Lower leg skin (tissue), 3 donors: ENCODE measurements at regions not wholly inside any gene's neighbourhood (a gene's known extent, or its start where the extent isn't known, plus 50 kb on each side); places are given as distances from the start of the nearest gene placed in this dataset.

ENCODE experiments used
- POLR2A ChIP-seq, 2 donors: fragments of 450-650 bp; IDR thresholded peaks; one replicate each; pipeline ENCODE4 v1.6.1; 2016 to 2017; ENCODE audit warnings: antibody characterized with exemption in 2 of 2, mild to moderate bottlenecking in 1 of 2, moderate library complexity in 1 of 2
- TF ChIP-seq, protein P1 (sequence below), 3 donors: fragments of 450-650 bp; IDR thresholded peaks; one replicate each; pipeline ENCODE4 v1.5.1; 2016; ENCODE audit warnings: antibody characterized with exemption in 3 of 3, mild to moderate bottlenecking in 3 of 3, moderate library complexity in 2 of 3

GRCh38 chr18:26741758-26742157, 123.7 kb downstream of the AQP4 start:
- TF ChIP-seq, protein P1, sequence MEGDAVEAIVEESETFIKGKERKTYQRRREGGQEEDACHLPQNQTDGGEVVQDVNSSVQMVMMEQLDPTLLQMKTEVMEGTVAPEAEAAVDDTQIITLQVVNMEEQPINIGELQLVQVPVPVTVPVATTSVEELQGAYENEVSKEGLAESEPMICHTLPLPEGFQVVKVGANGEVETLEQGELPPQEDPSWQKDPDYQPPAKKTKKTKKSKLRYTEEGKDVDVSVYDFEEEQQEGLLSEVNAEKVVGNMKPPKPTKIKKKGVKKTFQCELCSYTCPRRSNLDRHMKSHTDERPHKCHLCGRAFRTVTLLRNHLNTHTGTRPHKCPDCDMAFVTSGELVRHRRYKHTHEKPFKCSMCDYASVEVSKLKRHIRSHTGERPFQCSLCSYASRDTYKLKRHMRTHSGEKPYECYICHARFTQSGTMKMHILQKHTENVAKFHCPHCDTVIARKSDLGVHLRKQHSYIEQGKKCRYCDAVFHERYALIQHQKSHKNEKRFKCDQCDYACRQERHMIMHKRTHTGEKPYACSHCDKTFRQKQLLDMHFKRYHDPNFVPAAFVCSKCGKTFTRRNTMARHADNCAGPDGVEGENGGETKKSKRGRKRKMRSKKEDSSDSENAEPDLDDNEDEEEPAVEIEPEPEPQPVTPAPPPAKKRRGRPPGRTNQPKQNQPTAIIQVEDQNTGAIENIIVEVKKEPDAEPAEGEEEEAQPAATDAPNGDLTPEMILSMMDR (IDR thresholded peaks at IDR 0.05): no peak
- no peak for TF ChIP-seq POLR2A (IDR thresholded peaks at IDR 0.05)
